ENCODE measurements at regions not wholly inside any gene's neighbourhood (a gene's known extent, or its start where the extent isn't known, plus 50 kb on each side); places are given as distances from the start of the nearest gene placed in this dataset.

DNA sequence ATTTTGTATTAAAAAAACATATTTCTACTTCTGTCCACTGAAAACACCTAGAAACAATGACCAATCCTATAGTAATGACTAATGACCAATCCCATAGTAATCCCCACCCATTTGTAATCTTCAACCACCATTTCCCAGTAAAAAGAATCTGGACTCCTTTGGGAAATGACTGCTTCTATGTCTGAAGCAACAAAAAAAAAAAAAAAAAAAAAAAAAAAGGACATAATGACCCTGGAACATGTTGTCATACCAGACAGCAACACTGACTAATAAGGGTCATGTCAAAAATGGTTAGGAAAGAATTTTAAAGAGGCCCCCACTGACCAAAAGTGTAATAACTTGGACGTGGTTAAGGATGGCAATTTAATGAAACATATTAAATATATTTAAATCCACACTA lies 88.3 kb downstream of the TUBA3C start:
- TF ChIP-seq EZH2phosphoT487 (IDR thresholded peaks at IDR 0.05; ENCODE audit: unreplicated experiment) (no peak), POLR2AphosphoS5 (IDR thresholded peaks at IDR 0.05; ENCODE audit: low read depth) (no peak), EZH2 (IDR thresholded peaks at IDR 0.05; ENCODE audit: low read depth, unreplicated experiment) (no peak), CREB1 (CRISPR knock-in tag; IDR thresholded peaks at IDR 0.05; ENCODE audit: low read depth) (no peak)
- TF ChIP-seq, protein P1, sequence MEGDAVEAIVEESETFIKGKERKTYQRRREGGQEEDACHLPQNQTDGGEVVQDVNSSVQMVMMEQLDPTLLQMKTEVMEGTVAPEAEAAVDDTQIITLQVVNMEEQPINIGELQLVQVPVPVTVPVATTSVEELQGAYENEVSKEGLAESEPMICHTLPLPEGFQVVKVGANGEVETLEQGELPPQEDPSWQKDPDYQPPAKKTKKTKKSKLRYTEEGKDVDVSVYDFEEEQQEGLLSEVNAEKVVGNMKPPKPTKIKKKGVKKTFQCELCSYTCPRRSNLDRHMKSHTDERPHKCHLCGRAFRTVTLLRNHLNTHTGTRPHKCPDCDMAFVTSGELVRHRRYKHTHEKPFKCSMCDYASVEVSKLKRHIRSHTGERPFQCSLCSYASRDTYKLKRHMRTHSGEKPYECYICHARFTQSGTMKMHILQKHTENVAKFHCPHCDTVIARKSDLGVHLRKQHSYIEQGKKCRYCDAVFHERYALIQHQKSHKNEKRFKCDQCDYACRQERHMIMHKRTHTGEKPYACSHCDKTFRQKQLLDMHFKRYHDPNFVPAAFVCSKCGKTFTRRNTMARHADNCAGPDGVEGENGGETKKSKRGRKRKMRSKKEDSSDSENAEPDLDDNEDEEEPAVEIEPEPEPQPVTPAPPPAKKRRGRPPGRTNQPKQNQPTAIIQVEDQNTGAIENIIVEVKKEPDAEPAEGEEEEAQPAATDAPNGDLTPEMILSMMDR (conservative IDR thresholded peaks at IDR 0.05; ENCODE audit: low read depth in 2 of 2): no peak
- TF ChIP-seq, protein P2, sequence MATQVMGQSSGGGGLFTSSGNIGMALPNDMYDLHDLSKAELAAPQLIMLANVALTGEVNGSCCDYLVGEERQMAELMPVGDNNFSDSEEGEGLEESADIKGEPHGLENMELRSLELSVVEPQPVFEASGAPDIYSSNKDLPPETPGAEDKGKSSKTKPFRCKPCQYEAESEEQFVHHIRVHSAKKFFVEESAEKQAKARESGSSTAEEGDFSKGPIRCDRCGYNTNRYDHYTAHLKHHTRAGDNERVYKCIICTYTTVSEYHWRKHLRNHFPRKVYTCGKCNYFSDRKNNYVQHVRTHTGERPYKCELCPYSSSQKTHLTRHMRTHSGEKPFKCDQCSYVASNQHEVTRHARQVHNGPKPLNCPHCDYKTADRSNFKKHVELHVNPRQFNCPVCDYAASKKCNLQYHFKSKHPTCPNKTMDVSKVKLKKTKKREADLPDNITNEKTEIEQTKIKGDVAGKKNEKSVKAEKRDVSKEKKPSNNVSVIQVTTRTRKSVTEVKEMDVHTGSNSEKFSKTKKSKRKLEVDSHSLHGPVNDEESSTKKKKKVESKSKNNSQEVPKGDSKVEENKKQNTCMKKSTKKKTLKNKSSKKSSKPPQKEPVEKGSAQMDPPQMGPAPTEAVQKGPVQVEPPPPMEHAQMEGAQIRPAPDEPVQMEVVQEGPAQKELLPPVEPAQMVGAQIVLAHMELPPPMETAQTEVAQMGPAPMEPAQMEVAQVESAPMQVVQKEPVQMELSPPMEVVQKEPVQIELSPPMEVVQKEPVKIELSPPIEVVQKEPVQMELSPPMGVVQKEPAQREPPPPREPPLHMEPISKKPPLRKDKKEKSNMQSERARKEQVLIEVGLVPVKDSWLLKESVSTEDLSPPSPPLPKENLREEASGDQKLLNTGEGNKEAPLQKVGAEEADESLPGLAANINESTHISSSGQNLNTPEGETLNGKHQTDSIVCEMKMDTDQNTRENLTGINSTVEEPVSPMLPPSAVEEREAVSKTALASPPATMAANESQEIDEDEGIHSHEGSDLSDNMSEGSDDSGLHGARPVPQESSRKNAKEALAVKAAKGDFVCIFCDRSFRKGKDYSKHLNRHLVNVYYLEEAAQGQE (IDR thresholded peaks at IDR 0.05; ENCODE audit: unreplicated experiment): no peak

Measured in GM23338 (cell line).